ENCODE measurements at regions not wholly inside any gene's neighbourhood (a gene's known extent, or its start where the extent isn't known, plus 50 kb on each side); places are given as distances from the start of the nearest gene placed in this dataset.

DNA sequence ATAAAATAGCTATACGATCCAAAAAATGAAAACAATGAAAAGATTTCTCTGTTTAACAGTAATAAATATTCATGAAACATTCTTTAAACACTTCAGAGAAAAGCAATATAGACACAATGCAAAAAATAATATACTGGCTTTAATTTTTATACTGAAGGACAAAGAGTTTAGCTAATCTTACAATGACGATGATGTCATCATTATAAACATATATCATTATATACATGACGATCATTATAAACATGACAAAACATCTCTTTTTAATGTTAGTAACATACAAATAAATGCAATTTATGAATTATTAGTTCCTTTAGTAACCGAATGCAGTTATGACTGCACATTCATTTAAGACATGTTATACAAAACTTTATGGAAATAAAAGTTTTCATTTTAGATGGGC lies 1434.6 kb downstream of the PCDH18 start:
- H3K9me3 ChIP-seq (ENCODE audit: low read length) = no peaks in the 10 kb centered on the region
- no peaks in the 10 kb centered on the region for H3K36me3 ChIP-seq (ENCODE audit: low read depth, low read length)
- no TSS peak for BruUV-seq (replicated peaks)
- no peak overlapping the region for H3K9ac ChIP-seq (ENCODE audit: low read length)
- ChIA-PET POLR2A (ENCODE audit: unreplicated experiment) (no interaction called here), CTCF (no interaction called here)
- no peaks in the 10 kb centered on the region for H3K27me3 ChIP-seq (ENCODE audit: low read length)
- TF ChIP-seq EZH2phosphoT487 (IDR thresholded peaks at IDR 0.05; ENCODE audit: borderline replicate concordance, low read length) (no peak), EZH2 (IDR thresholded peaks at IDR 0.05; ENCODE audit: low read length, unreplicated experiment) (no peak)
- TF ChIP-seq, protein P1, sequence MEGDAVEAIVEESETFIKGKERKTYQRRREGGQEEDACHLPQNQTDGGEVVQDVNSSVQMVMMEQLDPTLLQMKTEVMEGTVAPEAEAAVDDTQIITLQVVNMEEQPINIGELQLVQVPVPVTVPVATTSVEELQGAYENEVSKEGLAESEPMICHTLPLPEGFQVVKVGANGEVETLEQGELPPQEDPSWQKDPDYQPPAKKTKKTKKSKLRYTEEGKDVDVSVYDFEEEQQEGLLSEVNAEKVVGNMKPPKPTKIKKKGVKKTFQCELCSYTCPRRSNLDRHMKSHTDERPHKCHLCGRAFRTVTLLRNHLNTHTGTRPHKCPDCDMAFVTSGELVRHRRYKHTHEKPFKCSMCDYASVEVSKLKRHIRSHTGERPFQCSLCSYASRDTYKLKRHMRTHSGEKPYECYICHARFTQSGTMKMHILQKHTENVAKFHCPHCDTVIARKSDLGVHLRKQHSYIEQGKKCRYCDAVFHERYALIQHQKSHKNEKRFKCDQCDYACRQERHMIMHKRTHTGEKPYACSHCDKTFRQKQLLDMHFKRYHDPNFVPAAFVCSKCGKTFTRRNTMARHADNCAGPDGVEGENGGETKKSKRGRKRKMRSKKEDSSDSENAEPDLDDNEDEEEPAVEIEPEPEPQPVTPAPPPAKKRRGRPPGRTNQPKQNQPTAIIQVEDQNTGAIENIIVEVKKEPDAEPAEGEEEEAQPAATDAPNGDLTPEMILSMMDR (conservative IDR thresholded peaks at IDR 0.05; ENCODE audit: low read depth, low read length) = no peak
- no peaks in the 10 kb centered on the region for H4K20me1 ChIP-seq (ENCODE audit: low read length)
- H3K4me2 ChIP-seq (ENCODE audit: low read length) = no peak overlapping the region
- no peak overlapping the region for H3K4me3 ChIP-seq (ENCODE audit: low read length)
- no peak overlapping the region for H3K27ac ChIP-seq (ENCODE audit: low read length)
- H3K9me2 ChIP-seq (replicated peaks; ENCODE audit: low read length) = no peaks in the 10 kb centered on the region
- no peaks in the 10 kb centered on the region for H3K4me1 ChIP-seq (ENCODE audit: insufficient read depth, low read length)
- intact Hi-C loops (cut with micrococcal nuclease) = no loop called here
- H3F3A ChIP-seq (ENCODE audit: low read length, unreplicated experiment) = no peaks in the 10 kb centered on the region
- no peak overlapping the region for H2AFZ ChIP-seq (ENCODE audit: low read length)
- DNase-seq (no peak), ATAC-seq (no peak)
- no peaks in the 10 kb centered on the region for H3K79me2 ChIP-seq (ENCODE audit: low read length)

DNA sequence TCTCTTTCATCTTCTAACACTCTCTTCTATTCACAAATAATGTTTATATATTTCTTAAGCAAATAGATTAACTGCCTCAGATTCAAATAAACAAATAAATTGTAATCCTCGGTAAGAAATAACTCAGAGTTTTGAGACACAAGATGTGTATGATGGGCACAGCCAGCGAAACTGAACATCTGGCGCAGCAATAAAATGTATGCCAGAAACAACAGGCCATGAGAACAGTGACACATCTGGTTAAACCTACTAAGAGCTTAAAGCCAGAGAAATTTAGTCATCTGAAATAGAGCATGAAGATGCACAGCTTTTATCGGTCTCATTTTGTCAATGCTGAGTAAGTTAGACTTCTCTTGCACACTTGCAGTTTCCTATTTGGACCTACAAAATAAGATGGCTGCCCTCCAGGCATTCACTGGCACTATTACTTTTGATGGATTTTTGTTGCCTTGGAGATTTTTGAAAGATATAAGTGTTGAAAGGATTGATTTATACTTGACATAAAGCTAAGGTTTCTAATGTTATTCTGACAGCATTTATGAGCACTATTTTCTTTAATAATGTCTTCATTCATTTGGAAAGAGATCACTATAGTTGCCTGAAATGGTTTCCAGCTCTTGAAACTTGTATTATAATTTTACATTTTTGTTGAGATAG lies 1444.0 kb downstream of the PCDH18 start:
- no peak for TF ChIP-seq EZH2phosphoT487 (IDR thresholded peaks at IDR 0.05; ENCODE audit: borderline replicate concordance, low read length)
- TF ChIP-seq, protein P1 (conservative IDR thresholded peaks at IDR 0.05; ENCODE audit: low read depth, low read length) = no peak
- Histone ChIP-seq H4K20me1 (ENCODE audit: low read length) (no peaks in the 10 kb centered on the region), H3K36me3 (ENCODE audit: low read depth, low read length) (no peaks in the 10 kb centered on the region), H3K4me3 (ENCODE audit: low read length) (no peak overlapping the region), H3K79me2 (ENCODE audit: low read length) (no peaks in the 10 kb centered on the region), H3K9ac (ENCODE audit: low read length) (no peak overlapping the region), H3K9me2 (replicated peaks; ENCODE audit: low read length) (no peaks in the 10 kb centered on the region), H3K27me3 (ENCODE audit: low read length) (no peaks in the 10 kb centered on the region), H3K4me1 (ENCODE audit: insufficient read depth, low read length) (no peaks in the 10 kb centered on the region), H3F3A (ENCODE audit: low read length, unreplicated experiment) (no peaks in the 10 kb centered on the region), H3K27ac (ENCODE audit: low read length) (no peak overlapping the region), H2AFZ (ENCODE audit: low read length) (no peak overlapping the region), H3K4me2 (ENCODE audit: low read length) (no peak overlapping the region), H3K9me3 (ENCODE audit: low read length) (no peaks in the 10 kb centered on the region)
- intact Hi-C loops (cut with micrococcal nuclease) = no loop called here
- ChIA-PET POLR2A (ENCODE audit: unreplicated experiment) (no interaction called here), CTCF (no interaction called here)
- ATAC-seq = no peak
- BruUV-seq (replicated peaks) = no TSS peak
- no peak for DNase-seq

DNA sequence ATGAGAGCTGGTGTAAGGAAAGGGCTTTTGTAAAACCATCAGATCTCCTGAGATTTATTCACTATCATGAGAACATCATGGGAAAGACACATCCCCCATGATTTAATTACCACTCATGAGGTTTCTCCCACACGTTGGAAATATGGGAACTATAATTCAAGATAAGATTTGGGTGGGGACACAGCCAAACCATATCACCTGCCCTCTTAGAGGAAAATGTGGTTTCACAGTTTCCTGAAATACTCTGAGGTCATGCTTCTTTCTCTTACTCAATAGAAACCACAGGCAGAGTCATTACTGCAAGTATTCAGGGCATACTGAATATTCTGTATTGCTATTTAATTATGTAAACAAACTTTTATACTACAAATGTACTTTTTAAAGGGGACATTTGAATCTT lies 1453.3 kb downstream of the PCDH18 start:
- no peaks in the 10 kb centered on the region for H3K9me3 ChIP-seq (ENCODE audit: low read length)
- ATAC-seq (no peak), DNase-seq (no peak)
- H3K4me1 ChIP-seq (ENCODE audit: insufficient read depth, low read length) = no peaks in the 10 kb centered on the region
- no peak overlapping the region for H3K9ac ChIP-seq (ENCODE audit: low read length)
- intact Hi-C loops (cut with micrococcal nuclease) = no loop called here
- BruUV-seq (replicated peaks) = no TSS peak
- CTCF ChIA-PET = no interaction called here
- TF ChIP-seq EZH2phosphoT487 (IDR thresholded peaks at IDR 0.05; ENCODE audit: borderline replicate concordance, low read length) = no peak
- TF ChIP-seq, protein P1 (conservative IDR thresholded peaks at IDR 0.05; ENCODE audit: low read depth, low read length) = no peak
- no peak for TF ChIP-seq EZH2 (IDR thresholded peaks at IDR 0.05; ENCODE audit: low read length, unreplicated experiment)
- no peaks in the 10 kb centered on the region for H3K79me2 ChIP-seq (ENCODE audit: low read length)
- no peak overlapping the region for H3K27ac ChIP-seq (ENCODE audit: low read length)
- H2AFZ ChIP-seq (ENCODE audit: low read length) = no peak overlapping the region
- POLR2A ChIA-PET (ENCODE audit: unreplicated experiment) = no interaction called here
- no peaks in the 10 kb centered on the region for H4K20me1 ChIP-seq (ENCODE audit: low read length)
- H3K9me2 ChIP-seq (replicated peaks; ENCODE audit: low read length) = no peaks in the 10 kb centered on the region
- H3K4me2 ChIP-seq (ENCODE audit: low read length) = no peak overlapping the region
- H3K27me3 ChIP-seq (ENCODE audit: low read length) = no peaks in the 10 kb centered on the region
- H3K36me3 ChIP-seq (ENCODE audit: low read depth, low read length) = no peaks in the 10 kb centered on the region
- no peak overlapping the region for H3K4me3 ChIP-seq (ENCODE audit: low read length)
- no peaks in the 10 kb centered on the region for H3F3A ChIP-seq (ENCODE audit: low read length, unreplicated experiment)
